Immature natural killer cell (primary cell): ENCODE measurements at regions not wholly inside any gene's neighbourhood (a gene's known extent, or its start where the extent isn't known, plus 50 kb on each side); places are given as distances from the start of the nearest gene placed in this dataset.

Source experiments
- DNase-seq, 3 donors: peaks; one replicate each; pipeline ENCODE4 v3.0.0; 2022; ENCODE audit warnings: mixed read lengths in 1 of 3
- H3K27ac Mint-ChIP-seq, 6 donors: one replicate each; pipeline ENCODE4 v1.8.0; 2020; ENCODE audit warnings: mixed read lengths in 6 of 6, mild to moderate bottlenecking in 5 of 6, inconsistent platforms in 4 of 6, moderate library complexity in 3 of 6
- H3K27me3 Mint-ChIP-seq, 3 donors: one replicate each; pipeline ENCODE4 v1.8.0; 2020 to 2021; ENCODE audit warnings: low read depth in 3 of 3, mild to moderate bottlenecking in 3 of 3, mixed read lengths in 3 of 3, moderate library complexity in 3 of 3, inconsistent platforms in 1 of 3
- H3K36me3 Mint-ChIP-seq, 3 donors: one replicate each; pipeline ENCODE4 v1.8.0; 2020; ENCODE audit warnings: mixed read lengths in 3 of 3, inconsistent platforms in 2 of 3, mild to moderate bottlenecking in 2 of 3
- H3K4me1 Mint-ChIP-seq, 2 donors: one replicate each; pipeline ENCODE4 v1.8.0; 2020; ENCODE audit warnings: inconsistent platforms in 2 of 2, mild to moderate bottlenecking in 2 of 2, mixed read lengths in 2 of 2, moderate library complexity in 1 of 2
- H3K4me3 Mint-ChIP-seq, 5 donors: one replicate each; pipeline ENCODE4 v1.8.0; 2020; ENCODE audit warnings: mild to moderate bottlenecking in 5 of 5, mixed read lengths in 5 of 5, inconsistent platforms in 3 of 5, moderate library complexity in 3 of 5
- H3K9me3 Mint-ChIP-seq, 6 donors: one replicate each; pipeline ENCODE4 v1.8.0; 2020; ENCODE audit warnings: mild to moderate bottlenecking in 6 of 6, mixed read lengths in 6 of 6, inconsistent platforms in 4 of 6, moderate library complexity in 3 of 6

GRCh38 chr20:62539198-62540045, 63.6 kb upstream of the GATA5 start:
- Mint-ChIP-seq H3K27me3 (peaks cover 0 to 4% (median 0%) of the 10 kb centered on the region in 3 donors), H3K9me3 (no peaks in the 10 kb centered on the region), H3K4me1 (peaks cover 2 to 3% of the 10 kb centered on the region in 2 donors), H3K36me3 (no peaks in the 10 kb centered on the region), H3K27ac (no peak overlapping the region), H3K4me3 (no peak overlapping the region)
- no peak for DNase-seq

GRCh38 chr20:62540504-62540903, 64.7 kb upstream of the GATA5 start:
- no peaks in the 10 kb centered on the region for H3K9me3 Mint-ChIP-seq
- no peak overlapping the region for H3K27ac Mint-ChIP-seq
- no peak for DNase-seq
- peaks cover 0 to 4% (median 0%) of the 10 kb centered on the region in 3 donors for H3K27me3 Mint-ChIP-seq
- no peak overlapping the region for H3K4me3 Mint-ChIP-seq
- no peaks in the 10 kb centered on the region for H3K36me3 Mint-ChIP-seq
- H3K4me1 Mint-ChIP-seq: peaks cover 3 to 6% of the 10 kb centered on the region in 2 donors

GRCh38 chr20:62542862-62543261, 67.1 kb upstream of the GATA5 start:
- H3K4me3 Mint-ChIP-seq: no peak overlapping the region
- H3K4me1 Mint-ChIP-seq: peaks cover 3 to 11% of the 10 kb centered on the region in 2 donors
- no peaks in the 10 kb centered on the region for H3K9me3 Mint-ChIP-seq
- DNase-seq: no peak
- no peaks in the 10 kb centered on the region for H3K36me3 Mint-ChIP-seq
- H3K27me3 Mint-ChIP-seq: peaks cover 0 to 4% (median 0%) of the 10 kb centered on the region in 3 donors
- H3K27ac Mint-ChIP-seq: no peak overlapping the region

- Mint-ChIP-seq H3K9me3 (no peaks in the 10 kb centered on the region), H3K36me3 (no peaks in the 10 kb centered on the region), H3K27ac (peak overlapping the region in 1 of 6 donors; percentile 21), H3K4me1 (peaks cover 8 to 19% of the 10 kb centered on the region in 2 donors), H3K4me3 (no peak overlapping the region), H3K27me3 (peaks cover 2 to 7% (median 4%) of the 10 kb centered on the region in 3 donors)
- DNase-seq: peak in 2 of 3 donors; percentile 24 to 28
Observed at GRCh38 chr20:62543470-62544302, 67.9 kb upstream of the GATA5 start.

GRCh38 chr20:62544505-62545055, 68.8 kb upstream of the GATA5 start:
- DNase-seq: no peak
- Mint-ChIP-seq H3K27ac (no peak overlapping the region), H3K9me3 (no peaks in the 10 kb centered on the region), H3K4me1 (peaks cover 15 to 22% of the 10 kb centered on the region in 2 donors), H3K4me3 (no peak overlapping the region), H3K27me3 (peaks cover 2 to 9% (median 7%) of the 10 kb centered on the region in 3 donors), H3K36me3 (no peaks in the 10 kb centered on the region)

GRCh38 chr20:62545271-62545670, 69.5 kb upstream of the GATA5 start:
- Mint-ChIP-seq H3K27me3 (peaks cover 2 to 11% (median 7%) of the 10 kb centered on the region in 3 donors), H3K4me3 (no peak overlapping the region), H3K36me3 (no peaks in the 10 kb centered on the region), H3K9me3 (no peaks in the 10 kb centered on the region), H3K4me1 (peaks cover 15 to 22% of the 10 kb centered on the region in 2 donors), H3K27ac (no peak overlapping the region)
- DNase-seq: no peak

- peaks cover 19 to 26% of the 10 kb centered on the region in 2 donors for H3K4me1 Mint-ChIP-seq
- no peak overlapping the region for H3K27ac Mint-ChIP-seq
- peaks cover 6 to 15% (median 10%) of the 10 kb centered on the region in 3 donors for H3K27me3 Mint-ChIP-seq
- no peaks in the 10 kb centered on the region for H3K36me3 Mint-ChIP-seq
- no peak overlapping the region for H3K4me3 Mint-ChIP-seq
- H3K9me3 Mint-ChIP-seq: no peaks in the 10 kb centered on the region
- DNase-seq: peak in 1 of 3 donors; percentile 22
Observed at GRCh38 chr20:62545901-62546525, 70.2 kb upstream of the GATA5 start.

- Mint-ChIP-seq H3K4me1 (peaks cover 19 to 26% of the 10 kb centered on the region in 2 donors), H3K9me3 (no peaks in the 10 kb centered on the region), H3K27me3 (peaks cover 6 to 15% (median 10%) of the 10 kb centered on the region in 3 donors), H3K27ac (no peak overlapping the region), H3K36me3 (no peaks in the 10 kb centered on the region), H3K4me3 (no peak overlapping the region)
- no peak for DNase-seq
Observed at GRCh38 chr20:62546606-62547005, 70.8 kb upstream of the GATA5 start.

GRCh38 chr20:62547364-62547763, 71.6 kb upstream of the GATA5 start:
- no peak overlapping the region for H3K27ac Mint-ChIP-seq
- H3K4me1 Mint-ChIP-seq: peaks cover 19 to 26% of the 10 kb centered on the region in 2 donors
- H3K9me3 Mint-ChIP-seq: no peaks in the 10 kb centered on the region
- H3K36me3 Mint-ChIP-seq: no peaks in the 10 kb centered on the region
- H3K27me3 Mint-ChIP-seq: peaks cover 6 to 15% (median 10%) of the 10 kb centered on the region in 3 donors
- no peak overlapping the region for H3K4me3 Mint-ChIP-seq
- DNase-seq: no peak

GRCh38 chr20:62548471-62548870, 72.7 kb upstream of the GATA5 start:
- DNase-seq: peak; percentile 50 to 55 (median 54)
- H3K36me3 Mint-ChIP-seq: no peaks in the 10 kb centered on the region
- H3K27me3 Mint-ChIP-seq: peaks cover 9 to 20% (median 10%) of the 10 kb centered on the region in 3 donors
- peaks cover 19 to 26% of the 10 kb centered on the region in 2 donors for H3K4me1 Mint-ChIP-seq
- H3K9me3 Mint-ChIP-seq: no peaks in the 10 kb centered on the region
- H3K4me3 Mint-ChIP-seq: peak overlapping the region in 3 of 5 donors; percentile 52 to 64 (median 63)
- H3K27ac Mint-ChIP-seq: peak overlapping the region in 2 of 6 donors; percentile 49 to 51

GRCh38 chr20:62549029-62549428, 73.2 kb upstream of the GATA5 start:
- peaks cover 7 to 20% (median 9%) of the 10 kb centered on the region in 3 donors for H3K27me3 Mint-ChIP-seq
- peak overlapping the region in 3 of 5 donors; percentile 52 to 64 (median 63) for H3K4me3 Mint-ChIP-seq
- no peak for DNase-seq
- no peaks in the 10 kb centered on the region for H3K36me3 Mint-ChIP-seq
- no peak overlapping the region for H3K27ac Mint-ChIP-seq
- no peaks in the 10 kb centered on the region for H3K9me3 Mint-ChIP-seq
- H3K4me1 Mint-ChIP-seq: peaks cover 15 to 26% of the 10 kb centered on the region in 2 donors

GRCh38 chr20:62549499-62550086, 73.8 kb upstream of the GATA5 start:
- Mint-ChIP-seq H3K36me3 (no peaks in the 10 kb centered on the region), H3K9me3 (no peaks in the 10 kb centered on the region), H3K4me1 (peaks cover 15 to 22% of the 10 kb centered on the region in 2 donors), H3K27ac (no peak overlapping the region), H3K4me3 (no peak overlapping the region), H3K27me3 (peaks cover 7 to 20% (median 10%) of the 10 kb centered on the region in 3 donors)
- DNase-seq: no peak

GRCh38 chr20:62550087-62550632, 74.4 kb upstream of the GATA5 start:
- H3K4me3 Mint-ChIP-seq: peak overlapping the region; percentile 62 to 82 (median 78)
- H3K36me3 Mint-ChIP-seq: no peaks in the 10 kb centered on the region
- H3K4me1 Mint-ChIP-seq: peaks cover 15 to 20% of the 10 kb centered on the region in 2 donors
- H3K9me3 Mint-ChIP-seq: no peaks in the 10 kb centered on the region
- H3K27ac Mint-ChIP-seq: peak overlapping the region in 1 of 6 donors; percentile 75
- H3K27me3 Mint-ChIP-seq: peaks cover 7 to 20% (median 10%) of the 10 kb centered on the region in 3 donors
- peak in 1 of 3 donors; percentile 27 for DNase-seq
